Neural cell (in vitro differentiated cells): ENCODE measurements at regions not wholly inside any gene's neighbourhood (a gene's known extent, or its start where the extent isn't known, plus 50 kb on each side); places are given as distances from the start of the nearest gene placed in this dataset.
A peak's percentile ranks its signal among the peaks of the same experiment; 100 is the strongest.

Source experiments
- H2AFZ ChIP-seq: fragments of 200-600, 300-800 bp; sonication (generic), shearing (Covaris generic); 2 replicates; pipeline ENCODE4 v1.6.0; 2014; ENCODE audit warnings: low read depth, mild to moderate bottlenecking, antibody characterized with exemption, low read length, moderate library complexity
- H3F3A ChIP-seq: fragments of 200-600 bp; shearing (Covaris generic); 2 replicates; pipeline ENCODE4 v1.6.1; 2016; ENCODE audit warnings: mild to moderate bottlenecking, moderate library complexity, mixed read lengths, antibody characterized with exemption, low read length; ENCODE audit not compliant: insufficient read depth, poor library complexity, severe bottlenecking
- H3K27ac ChIP-seq: fragments of 200-600, 300-800 bp; sonication (generic), shearing (Covaris generic); 2 replicates; pipeline ENCODE4 v1.5.1; 2014; ENCODE audit warnings: mild to moderate bottlenecking, low read length, moderate library complexity
- H3K27me3 ChIP-seq: fragments of 300-800, 200-600 bp; sonication (generic), shearing (Covaris generic); 2 replicates; pipeline ENCODE4 v1.6.0; 2014; ENCODE audit warnings: mild to moderate bottlenecking, low read depth, low read length, moderate library complexity; ENCODE audit not compliant: insufficient read depth
- H3K36me3 ChIP-seq: fragments of 300-800, 200-600 bp; sonication (generic), shearing (Covaris generic); 2 replicates; pipeline ENCODE4 v1.5.1; 2014; ENCODE audit warnings: mild to moderate bottlenecking, antibody characterized with exemption, low read length, moderate library complexity; ENCODE audit not compliant: insufficient read depth
- H3K4me2 ChIP-seq: fragments of 300-800, 200-600 bp; sonication (generic), shearing (Covaris generic); 2 replicates; pipeline ENCODE4 v1.6.0; 2014; ENCODE audit warnings: mild to moderate bottlenecking, low read length
- H3K4me3 ChIP-seq: fragments of 300-800, 200-600 bp; sonication (generic), shearing (Covaris generic); 2 replicates; pipeline ENCODE4 v1.5.1; 2014; ENCODE audit warnings: mild to moderate bottlenecking, low read length, moderate library complexity
- H3K79me2 ChIP-seq: fragments of 200-600 bp; shearing (Covaris generic); replicated peaks from 2 replicates; pipeline ENCODE4 v1.6.0; 2014; ENCODE audit warnings: mild to moderate bottlenecking, low read length, moderate library complexity; ENCODE audit not compliant: insufficient read depth
- H3K9ac ChIP-seq: fragments of 300-800, 200-600 bp; sonication (generic), shearing (Covaris generic); 2 replicates; pipeline ENCODE4 v1.6.1; 2016; ENCODE audit warnings: mild to moderate bottlenecking, low read length, mixed read lengths
- H3K9me2 ChIP-seq: fragments of 200-600 bp; shearing (Covaris generic); 2 replicates; pipeline ENCODE4 v1.6.1; 2016; ENCODE audit warnings: mild to moderate bottlenecking, low read length, mixed read lengths; ENCODE audit not compliant: insufficient read depth
- H3K9me3 ChIP-seq: fragments of 200-600, 300-800 bp; sonication (generic), shearing (Covaris generic); 2 replicates; pipeline ENCODE4 v1.6.1; 2016; ENCODE audit warnings: mild to moderate bottlenecking, mixed run types, low read length, moderate library complexity, mixed read lengths
- H4K20me1 ChIP-seq: fragments of 200-600 bp; shearing (Covaris generic); 2 replicates; pipeline ENCODE4 v1.6.1; 2016; ENCODE audit warnings: mild to moderate bottlenecking, mixed run types; ENCODE audit not compliant: insufficient read depth
- EP300 ChIP-seq: fragments of 450-650 bp; conservative IDR thresholded peaks from 2 replicates; pipeline ENCODE4 v1.6.1; 2014; ENCODE audit warnings: antibody characterized with exemption, mild to moderate bottlenecking, moderate library complexity; ENCODE audit not compliant: poor library complexity, severe bottlenecking
- EZH2 ChIP-seq: fragments of 200-600, 300-800 bp; shearing (Covaris generic), sonication (generic); IDR thresholded peaks from 2 replicates; pipeline ENCODE4 v1.6.1; 2014; ENCODE audit warnings: antibody characterized with exemption, low read length, borderline replicate concordance, mild to moderate bottlenecking; ENCODE audit not compliant: insufficient read depth, poor library complexity, severe bottlenecking
- MXI1 ChIP-seq: fragments of 450-650 bp; conservative IDR thresholded peaks from 2 replicates; pipeline ENCODE4 v1.6.1; 2014; ENCODE audit warnings: antibody characterized with exemption, mild to moderate bottlenecking; ENCODE audit not compliant: poor library complexity, severe bottlenecking
- POLR2AphosphoS5 ChIP-seq: IDR thresholded peaks from 2 replicates; pipeline ENCODE4 v1.6.1; 2012
- RAD21 ChIP-seq: fragments of 450-650 bp; conservative IDR thresholded peaks from 2 replicates; pipeline ENCODE4 v1.6.1; 2014; ENCODE audit warnings: antibody characterized with exemption, mild to moderate bottlenecking, moderate library complexity
- SMC3 ChIP-seq: fragments of 450-650 bp; conservative IDR thresholded peaks from 2 replicates; pipeline ENCODE4 v1.6.1; 2014; ENCODE audit warnings: antibody characterized with exemption, mild to moderate bottlenecking, moderate library complexity; ENCODE audit not compliant: poor library complexity
- TAF1 ChIP-seq: IDR thresholded peaks from 2 replicates; pipeline ENCODE4 v1.6.1; 2012; ENCODE audit warnings: low read depth
- TF ChIP-seq, protein P1 (sequence below): IDR thresholded peaks from 2 replicates; pipeline ENCODE4 v1.6.1; 2012; ENCODE audit warnings: borderline replicate concordance
- TF ChIP-seq, protein P2 (sequence below): fragments of 450-650 bp; IDR thresholded peaks from 2 replicates; pipeline ENCODE4 v1.5.1; 2014; ENCODE audit warnings: antibody characterized with exemption, mild to moderate bottlenecking, moderate library complexity; ENCODE audit not compliant: poor library complexity, severe bottlenecking

DNA sequence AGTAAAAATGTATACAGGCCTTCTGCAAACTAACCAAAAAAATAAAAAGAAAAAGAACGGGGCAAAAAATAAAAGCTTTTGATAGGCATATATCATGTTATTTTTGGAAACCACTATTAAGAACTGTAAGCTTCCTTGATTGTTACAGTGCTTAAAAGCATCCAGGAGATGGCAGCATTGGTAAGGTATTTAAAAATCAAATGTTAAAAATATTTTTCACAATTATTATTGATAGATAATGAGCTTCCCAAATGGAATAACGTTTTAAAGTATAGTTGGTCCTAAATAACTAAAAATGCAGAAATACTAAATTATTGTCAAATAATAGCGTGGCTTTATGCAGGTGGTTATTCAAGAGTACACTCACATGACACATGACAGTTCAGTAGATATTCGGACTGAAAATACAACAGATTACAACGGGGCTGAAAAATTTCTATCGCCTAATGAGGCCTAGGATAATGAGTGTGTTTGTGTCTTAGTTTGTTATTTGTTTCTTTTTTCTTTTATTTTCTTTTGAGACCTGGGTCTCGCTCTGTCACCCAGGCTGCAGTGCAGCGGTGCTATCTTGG is 127.2 kb upstream of the ATF7IP start:
- Histone ChIP-seq H3K9ac (no peak overlapping the region), H3K27ac (no peak overlapping the region), H3K4me3 (no peak overlapping the region), H4K20me1 (no peaks in the 10 kb centered on the region), H3F3A (no peaks in the 10 kb centered on the region), H3K9me3 (no peaks in the 10 kb centered on the region), H3K4me2 (no peak overlapping the region), H3K79me2 (no peaks in the 10 kb centered on the region), H2AFZ (no peak overlapping the region), H3K36me3 (no peaks in the 10 kb centered on the region), H3K9me2 (no peaks in the 10 kb centered on the region), H3K27me3 (no peaks in the 10 kb centered on the region)
- TF ChIP-seq RAD21 (peak; percentile 76), SMC3 (peak; percentile 76)
- TF ChIP-seq, protein P1, sequence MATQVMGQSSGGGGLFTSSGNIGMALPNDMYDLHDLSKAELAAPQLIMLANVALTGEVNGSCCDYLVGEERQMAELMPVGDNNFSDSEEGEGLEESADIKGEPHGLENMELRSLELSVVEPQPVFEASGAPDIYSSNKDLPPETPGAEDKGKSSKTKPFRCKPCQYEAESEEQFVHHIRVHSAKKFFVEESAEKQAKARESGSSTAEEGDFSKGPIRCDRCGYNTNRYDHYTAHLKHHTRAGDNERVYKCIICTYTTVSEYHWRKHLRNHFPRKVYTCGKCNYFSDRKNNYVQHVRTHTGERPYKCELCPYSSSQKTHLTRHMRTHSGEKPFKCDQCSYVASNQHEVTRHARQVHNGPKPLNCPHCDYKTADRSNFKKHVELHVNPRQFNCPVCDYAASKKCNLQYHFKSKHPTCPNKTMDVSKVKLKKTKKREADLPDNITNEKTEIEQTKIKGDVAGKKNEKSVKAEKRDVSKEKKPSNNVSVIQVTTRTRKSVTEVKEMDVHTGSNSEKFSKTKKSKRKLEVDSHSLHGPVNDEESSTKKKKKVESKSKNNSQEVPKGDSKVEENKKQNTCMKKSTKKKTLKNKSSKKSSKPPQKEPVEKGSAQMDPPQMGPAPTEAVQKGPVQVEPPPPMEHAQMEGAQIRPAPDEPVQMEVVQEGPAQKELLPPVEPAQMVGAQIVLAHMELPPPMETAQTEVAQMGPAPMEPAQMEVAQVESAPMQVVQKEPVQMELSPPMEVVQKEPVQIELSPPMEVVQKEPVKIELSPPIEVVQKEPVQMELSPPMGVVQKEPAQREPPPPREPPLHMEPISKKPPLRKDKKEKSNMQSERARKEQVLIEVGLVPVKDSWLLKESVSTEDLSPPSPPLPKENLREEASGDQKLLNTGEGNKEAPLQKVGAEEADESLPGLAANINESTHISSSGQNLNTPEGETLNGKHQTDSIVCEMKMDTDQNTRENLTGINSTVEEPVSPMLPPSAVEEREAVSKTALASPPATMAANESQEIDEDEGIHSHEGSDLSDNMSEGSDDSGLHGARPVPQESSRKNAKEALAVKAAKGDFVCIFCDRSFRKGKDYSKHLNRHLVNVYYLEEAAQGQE = no peak
- TF ChIP-seq, protein P2, sequence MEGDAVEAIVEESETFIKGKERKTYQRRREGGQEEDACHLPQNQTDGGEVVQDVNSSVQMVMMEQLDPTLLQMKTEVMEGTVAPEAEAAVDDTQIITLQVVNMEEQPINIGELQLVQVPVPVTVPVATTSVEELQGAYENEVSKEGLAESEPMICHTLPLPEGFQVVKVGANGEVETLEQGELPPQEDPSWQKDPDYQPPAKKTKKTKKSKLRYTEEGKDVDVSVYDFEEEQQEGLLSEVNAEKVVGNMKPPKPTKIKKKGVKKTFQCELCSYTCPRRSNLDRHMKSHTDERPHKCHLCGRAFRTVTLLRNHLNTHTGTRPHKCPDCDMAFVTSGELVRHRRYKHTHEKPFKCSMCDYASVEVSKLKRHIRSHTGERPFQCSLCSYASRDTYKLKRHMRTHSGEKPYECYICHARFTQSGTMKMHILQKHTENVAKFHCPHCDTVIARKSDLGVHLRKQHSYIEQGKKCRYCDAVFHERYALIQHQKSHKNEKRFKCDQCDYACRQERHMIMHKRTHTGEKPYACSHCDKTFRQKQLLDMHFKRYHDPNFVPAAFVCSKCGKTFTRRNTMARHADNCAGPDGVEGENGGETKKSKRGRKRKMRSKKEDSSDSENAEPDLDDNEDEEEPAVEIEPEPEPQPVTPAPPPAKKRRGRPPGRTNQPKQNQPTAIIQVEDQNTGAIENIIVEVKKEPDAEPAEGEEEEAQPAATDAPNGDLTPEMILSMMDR = peak; percentile 69

- TF ChIP-seq EP300 = no peak
- Histone ChIP-seq H2AFZ (no peak overlapping the region), H3K27me3 (no peaks in the 10 kb centered on the region), H3K9ac (no peak overlapping the region), H3K9me2 (no peaks in the 10 kb centered on the region), H3K27ac (no peak overlapping the region), H3F3A (no peaks in the 10 kb centered on the region), H3K4me3 (no peak overlapping the region), H3K9me3 (no peaks in the 10 kb centered on the region), H3K4me2 (no peak overlapping the region), H4K20me1 (no peaks in the 10 kb centered on the region), H3K79me2 (no peaks in the 10 kb centered on the region), H3K36me3 (no peaks in the 10 kb centered on the region)
Observed at GRCh38 chr12:14239350-14239934, 126.0 kb upstream of the ATF7IP start.

- Histone ChIP-seq H3K4me3 (no peak overlapping the region), H3K27me3 (no peaks in the 10 kb centered on the region), H4K20me1 (no peaks in the 10 kb centered on the region), H3K79me2 (no peaks in the 10 kb centered on the region), H2AFZ (no peak overlapping the region), H3F3A (no peaks in the 10 kb centered on the region), H3K9ac (no peak overlapping the region), H3K9me2 (no peaks in the 10 kb centered on the region), H3K4me2 (no peak overlapping the region), H3K27ac (no peak overlapping the region), H3K9me3 (no peaks in the 10 kb centered on the region), H3K36me3 (no peaks in the 10 kb centered on the region)
- TF ChIP-seq MXI1 = no peak
- TF ChIP-seq POLR2AphosphoS5 = no peak
- no peak for TF ChIP-seq TAF1
- no peak for TF ChIP-seq EZH2
- TF ChIP-seq, protein P1 = no peak
- no peak for TF ChIP-seq EP300
- TF ChIP-seq SMC3 = no peak
Observed at GRCh38 chr12:14239935-14240872, 125.3 kb upstream of the ATF7IP start.
